HepG2 (cell line): ENCODE measurements at regions not wholly inside any gene's neighbourhood (a gene's known extent, or its start where the extent isn't known, plus 50 kb on each side); places are given as distances from the start of the nearest gene placed in this dataset.

Experiments
- ATAC-seq: fragments of 200-7000 bp; cut with Tn5 transposase; 3 replicates; pipeline ENCODE4 v1.9.1; 2020; ENCODE audit warnings: mild to moderate bottlenecking, moderate library complexity
- BruUV-seq: library from RNA; stranded (reverse); fragments of 400-500 nt; replicated peaks from 2 replicates; lab custom pipeline; 2021; lab: Mats Ljungman, UMichigan
- CTCF ChIA-PET: fragments of 300-600 bp; formaldehyde crosslinking; extraction: SDS; loops from one replicate; lab custom pipeline; 2021; ENCODE audit warnings: low total read pairs, inconsistent platforms, low intra/inter-chr PET ratio; lab: Yijun Ruan, JAX
- POLR2A ChIA-PET: fragments of 350-600 bp; sonication (Branson Sonifier 250); formaldehyde crosslinking; loops from one replicate; lab custom pipeline; 2020; ENCODE audit warnings: antibody characterized with exemption, inconsistent platforms; lab: Yijun Ruan, JAX
- DNase-seq: peaks from one replicate; pipeline ENCODE4 v3.0.0-alpha.2; 2015; ENCODE audit warnings: low spot score
- FAIRE-seq: peaks from 3 replicates; lab custom pipeline; 2011; peaks lifted over from hg19 to GRCh38; lab: Jason Lieb, UNC
- H2AFZ ChIP-seq: one replicate; pipeline ENCODE4 v1.6.1; 2011; ENCODE audit warnings: low read length, inconsistent platforms
- H3K27ac ChIP-seq: fragments of 300-600 bp; 3 replicates; pipeline ENCODE4 v1.8.0; 2011; ENCODE audit warnings: mixed run types, mild to moderate bottlenecking, mixed read lengths, low read length, inconsistent platforms; ENCODE audit not compliant: insufficient read depth; ENCODE audit errors: extremely low read length
- H3K27me3 ChIP-seq, 2 experiments: fragments of 200-600 bp in 1 of 2; 2 replicates in 1 of 2; 3 replicates in 1 of 2; pipeline versions ENCODE4 v1.6.0 to v1.8.0; 2011; ENCODE audit warnings: low read length in 2 of 2, mild to moderate bottlenecking in 2 of 2, moderate library complexity in 2 of 2, inconsistent platforms in 1 of 2; ENCODE audit not compliant: insufficient read depth in 2 of 2, control insufficient read depth in 1 of 2
- H3K36me3 ChIP-seq, 2 experiments: fragments of 200-600 bp in 1 of 2; replicated peaks in 1 of 2; 2 replicates in 1 of 2; 3 replicates in 1 of 2; pipeline versions ENCODE4 v1.5.1 to v1.8.0; 2011; ENCODE audit warnings: low read length in 2 of 2, inconsistent platforms in 1 of 2; ENCODE audit not compliant: insufficient read depth in 2 of 2, control insufficient read depth in 1 of 2
- H3K4me1 ChIP-seq: 2 replicates; pipeline ENCODE4 v1.5.1; 2012; ENCODE audit warnings: low read length, inconsistent platforms; ENCODE audit not compliant: insufficient read depth
- H3K4me2 ChIP-seq: 2 replicates; pipeline ENCODE4 v1.6.0; 2011; ENCODE audit warnings: low read depth, low read length, inconsistent platforms
- H3K4me3 ChIP-seq, 3 experiments: fragments of 200-600 bp in 1 of 3; sonication (generic), shearing (Covaris generic) in 1 of 3; replicated peaks in 1 of 3; 2 replicates each; pipeline ENCODE4 v1.5.1; 2011 to 2016; ENCODE audit warnings: low read length in 3 of 3, inconsistent platforms in 2 of 3, low read depth in 2 of 3, mild to moderate bottlenecking in 2 of 3, control low read depth in 1 of 3, mixed read lengths in 1 of 3; ENCODE audit not compliant: insufficient read depth in 1 of 3
- H3K79me2 ChIP-seq: one replicate; pipeline ENCODE4 v1.6.1; 2011; ENCODE audit warnings: low read length, inconsistent platforms; ENCODE audit not compliant: insufficient read depth
- H3K9ac ChIP-seq: 2 replicates; pipeline ENCODE4 v1.6.0; 2011; ENCODE audit warnings: mild to moderate bottlenecking, low read depth, low read length, inconsistent platforms; ENCODE audit not compliant: insufficient read depth
- H3K9me3 ChIP-seq: 2 replicates; pipeline ENCODE4 v1.5.1; 2012; ENCODE audit warnings: mild to moderate bottlenecking, low read length
- H4K20me1 ChIP-seq: 2 replicates; pipeline ENCODE4 v1.6.0; 2011; ENCODE audit warnings: inconsistent platforms, mild to moderate bottlenecking, low read length, moderate library complexity; ENCODE audit not compliant: insufficient read depth
- BRCA1 ChIP-seq: sonication (generic); formaldehyde crosslinking; IDR thresholded peaks from 2 replicates; pipeline ENCODE4 v1.4.0; 2020; ENCODE audit warnings: missing genetic modification reagents
- BRD4 ChIP-seq: sonication (generic); formaldehyde crosslinking; IDR thresholded peaks from 2 replicates; pipeline ENCODE4 v1.4.0; 2020; ENCODE audit warnings: missing genetic modification reagents
- CEBPG ChIP-seq: IDR thresholded peaks from 2 replicates; pipeline ENCODE4 v1.6.1; 2016
- EP300 ChIP-seq, 3 experiments: sonication (generic) in 1 of 3; formaldehyde crosslinking in 1 of 3; IDR thresholded peaks; 2 replicates each; pipeline versions ENCODE4 v1.5.1 to v1.6.1; 2011 to 2020; ENCODE audit warnings: low read depth in 2 of 3, low read length in 2 of 3, borderline replicate concordance in 1 of 3, improper control_type of control experiment in 1 of 3, mild to moderate bottlenecking in 1 of 3, missing genetic modification reagents in 1 of 3, moderate library complexity in 1 of 3
- FOXA3 ChIP-seq: IDR thresholded peaks from 2 replicates; pipeline ENCODE4 v1.6.1; 2016; ENCODE audit warnings: missing genetic modification reagents, missing compliant biosample characterization
- MBD4 ChIP-seq: IDR thresholded peaks from 2 replicates; pipeline ENCODE4 v1.6.1; 2012; ENCODE audit warnings: low read length, inconsistent platforms, borderline replicate concordance
- NFATC3 ChIP-seq: sonication (generic); formaldehyde crosslinking; IDR thresholded peaks from 2 replicates; pipeline ENCODE4 v1.5.1; 2020; ENCODE audit warnings: mild to moderate bottlenecking, missing genetic modification reagents
- NFRKB ChIP-seq: fragments of 450-650 bp; IDR thresholded peaks from 2 replicates; pipeline ENCODE4 v1.6.1; 2017
- SIX4 ChIP-seq: sonication (generic); formaldehyde crosslinking; IDR thresholded peaks from 2 replicates; pipeline ENCODE4 v1.4.0; 2020; ENCODE audit warnings: missing genetic modification reagents
- SSRP1 ChIP-seq: IDR thresholded peaks from 2 replicates; pipeline ENCODE4 v1.6.1; 2016; ENCODE audit warnings: control low read depth
- TEAD3 ChIP-seq: optimal IDR thresholded peaks from 2 replicates; pipeline ENCODE3; 2016; ENCODE audit warnings: borderline replicate concordance
- ZNF20 ChIP-seq: sonication (generic); formaldehyde crosslinking; IDR thresholded peaks from 2 replicates; pipeline ENCODE4 v1.4.0; 2020; ENCODE audit warnings: mild to moderate bottlenecking, moderate library complexity, missing genetic modification reagents
- ZNF256 ChIP-seq: sonication (generic); formaldehyde crosslinking; conservative IDR thresholded peaks from 2 replicates; pipeline ENCODE4 v1.4.0; 2020; ENCODE audit warnings: missing genetic modification reagents
- ZNF460 ChIP-seq: sonication (generic); formaldehyde crosslinking; IDR thresholded peaks from 2 replicates; pipeline ENCODE4 v1.5.1; 2020; ENCODE audit warnings: missing genetic modification reagents, mild to moderate bottlenecking, borderline replicate concordance
- ZNF543 ChIP-seq: sonication (generic); formaldehyde crosslinking; IDR thresholded peaks from 2 replicates; pipeline ENCODE4 v1.4.0; 2020; ENCODE audit warnings: mild to moderate bottlenecking, missing genetic modification reagents
- ZNF816 ChIP-seq: sonication (generic); formaldehyde crosslinking; IDR thresholded peaks from 2 replicates; pipeline ENCODE4 v1.8.0; 2022; ENCODE audit warnings: missing genetic modification reagents, mild to moderate bottlenecking, borderline replicate concordance
- ZNF878 ChIP-seq: sonication (generic); formaldehyde crosslinking; IDR thresholded peaks from 2 replicates; pipeline ENCODE4 v1.8.1; 2023; ENCODE audit warnings: mild to moderate bottlenecking, missing genetic modification reagents, moderate library complexity
- ZNF883 ChIP-seq: sonication (generic); formaldehyde crosslinking; IDR thresholded peaks from 2 replicates; pipeline ENCODE4 v1.5.1; 2020; ENCODE audit warnings: mild to moderate bottlenecking, missing genetic modification reagents; ENCODE audit errors: not compliant biosample characterization
- WGBS: methylation state at CpG from one replicate; pipeline ENCODE4 v1.1.6; 2017; ENCODE audit warnings: low lambda C conversion rate; 5-methylcytosine and 5-hydroxymethylcytosine counted together
- in situ Hi-C: cut with HindIII; loops from 2 replicates; pipeline ENCODE4 v1.10.0; 2017; ENCODE audit warnings: low pct_unique_long_range_greater_than_20kb; ENCODE audit not compliant: extremely low pct_ligation_motif_present
- intact Hi-C: fragments of 100-400 bp; cut with micrococcal nuclease; formaldehyde crosslinking; loops from one replicate; pipeline ENCODE4 v1.10.0; 2022; ENCODE audit not compliant: unreplicated experiment
- TF ChIP-seq, protein P1 (sequence below): sonication (generic); formaldehyde crosslinking; IDR thresholded peaks from 2 replicates; pipeline ENCODE4 v1.4.0; 2020; ENCODE audit warnings: missing genetic modification reagents
- TF ChIP-seq, protein P2 (sequence below): IDR thresholded peaks from 2 replicates; pipeline ENCODE4 v1.4.0; 2020; ENCODE audit warnings: mild to moderate bottlenecking, missing genetic modification reagents

DNA sequence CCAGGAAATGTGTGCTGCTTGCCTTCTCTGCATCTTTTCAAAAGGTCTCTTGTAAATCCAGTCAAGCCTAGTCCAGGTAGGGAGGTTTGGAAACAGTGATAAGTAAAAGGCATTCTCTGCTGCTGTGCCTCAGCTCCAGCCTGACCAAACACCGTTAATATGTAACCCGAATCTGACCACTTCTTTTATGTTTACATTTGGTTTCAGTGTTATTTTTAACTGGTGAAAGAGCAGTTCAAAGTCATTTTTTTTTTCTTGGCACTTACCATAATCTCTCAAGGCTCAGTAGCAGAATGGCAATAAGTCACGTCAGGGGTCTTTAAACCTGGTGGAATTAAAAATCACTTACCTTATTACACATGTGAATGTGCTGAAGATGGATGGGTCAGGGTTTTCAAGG, 216.8 kb downstream of the PTEN start:
- Histone ChIP-seq H3K79me2 (no peaks in the 10 kb centered on the region), H4K20me1 (no peaks in the 10 kb centered on the region), H3K4me3 (0 out of 6 replicates have a peak overlapping the region, but pooled peaks of 1 of the 3 experiments have one; percentile 25), H3K9ac (no peak overlapping the region), H3K9me3 (no peaks in the 10 kb centered on the region), H3K36me3 (no peaks in the 10 kb centered on the region), H3K4me1 (peaks cover 42% of the 10 kb centered on the region), H3K27ac (no peak overlapping the region), H3K27me3 (no peaks in the 10 kb centered on the region; a peak in 2 of 5 replicates), H2AFZ (no peak overlapping the region), H3K4me2 (peak overlapping the region; percentile 40)
- BruUV-seq: no TSS peak
- WGBS: 6% methylated on average over 3 of the region's 3 CpGs
- DNase-seq (peak; percentile 69), ATAC-seq (peak; percentile 99), FAIRE-seq (peak; percentile 97)
- ChIA-PET CTCF (no interaction called here), POLR2A (no interaction called here)
- intact Hi-C loops: loop anchor here (2.0 kb wide), 1 partner anchor 17 kb away; no protein-coding TSS in a partner anchor
- in situ Hi-C loops: no loop called here
- TF ChIP-seq ZNF883 (CRISPR knock-in tag) (no peak), FOXA3 (peak; percentile 69), CEBPG (CRISPR knock-in tag) (no peak), TEAD3 (CRISPR knock-in tag) (no peak), ZNF20 (CRISPR knock-in tag) (no peak), EP300 (IDR thresholded peaks at IDR 0.05; ENCODE audit: low read depth in 2 of 2, low read length in 2 of 2) (peak in 1 of 2 experiments; percentile 54; a peak in 1 of 4 replicates), EP300 (CRISPR knock-in tag; IDR thresholded peaks at IDR 0.05; ENCODE audit: borderline replicate concordance) (no peak), NFATC3 (CRISPR knock-in tag) (no peak), ZNF460 (CRISPR knock-in tag) (no peak), MBD4 (no peak), NFRKB (no peak), ZNF816 (CRISPR knock-in tag) (peak; percentile 24; the same call in 1 of the 2 replicates), SSRP1 (CRISPR knock-in tag) (no peak), BRCA1 (CRISPR knock-in tag) (no peak), BRD4 (no peak), ZNF878 (CRISPR knock-in tag) (0 out of 2 replicates have a peak, but pooled peaks have one; percentile 24), ZNF543 (no peak), SIX4 (CRISPR knock-in tag) (0 out of 2 replicates have a peak, but pooled peaks have one; percentile 45), ZNF256 (CRISPR knock-in tag) (no peak)
- TF ChIP-seq, protein P1, sequence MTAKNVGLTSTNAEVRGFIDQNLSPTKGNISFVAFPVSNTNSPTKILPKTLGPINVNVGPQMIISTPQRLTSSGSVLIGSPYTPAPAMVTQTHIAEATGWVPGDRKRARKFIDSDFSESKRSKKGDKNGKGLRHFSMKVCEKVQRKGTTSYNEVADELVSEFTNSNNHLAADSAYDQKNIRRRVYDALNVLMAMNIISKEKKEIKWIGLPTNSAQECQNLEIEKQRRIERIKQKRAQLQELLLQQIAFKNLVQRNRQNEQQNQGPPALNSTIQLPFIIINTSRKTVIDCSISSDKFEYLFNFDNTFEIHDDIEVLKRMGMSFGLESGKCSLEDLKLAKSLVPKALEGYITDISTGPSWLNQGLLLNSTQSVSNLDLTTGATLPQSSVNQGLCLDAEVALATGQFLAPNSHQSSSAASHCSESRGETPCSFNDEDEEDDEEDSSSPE: no peak
- TF ChIP-seq, protein P2, sequence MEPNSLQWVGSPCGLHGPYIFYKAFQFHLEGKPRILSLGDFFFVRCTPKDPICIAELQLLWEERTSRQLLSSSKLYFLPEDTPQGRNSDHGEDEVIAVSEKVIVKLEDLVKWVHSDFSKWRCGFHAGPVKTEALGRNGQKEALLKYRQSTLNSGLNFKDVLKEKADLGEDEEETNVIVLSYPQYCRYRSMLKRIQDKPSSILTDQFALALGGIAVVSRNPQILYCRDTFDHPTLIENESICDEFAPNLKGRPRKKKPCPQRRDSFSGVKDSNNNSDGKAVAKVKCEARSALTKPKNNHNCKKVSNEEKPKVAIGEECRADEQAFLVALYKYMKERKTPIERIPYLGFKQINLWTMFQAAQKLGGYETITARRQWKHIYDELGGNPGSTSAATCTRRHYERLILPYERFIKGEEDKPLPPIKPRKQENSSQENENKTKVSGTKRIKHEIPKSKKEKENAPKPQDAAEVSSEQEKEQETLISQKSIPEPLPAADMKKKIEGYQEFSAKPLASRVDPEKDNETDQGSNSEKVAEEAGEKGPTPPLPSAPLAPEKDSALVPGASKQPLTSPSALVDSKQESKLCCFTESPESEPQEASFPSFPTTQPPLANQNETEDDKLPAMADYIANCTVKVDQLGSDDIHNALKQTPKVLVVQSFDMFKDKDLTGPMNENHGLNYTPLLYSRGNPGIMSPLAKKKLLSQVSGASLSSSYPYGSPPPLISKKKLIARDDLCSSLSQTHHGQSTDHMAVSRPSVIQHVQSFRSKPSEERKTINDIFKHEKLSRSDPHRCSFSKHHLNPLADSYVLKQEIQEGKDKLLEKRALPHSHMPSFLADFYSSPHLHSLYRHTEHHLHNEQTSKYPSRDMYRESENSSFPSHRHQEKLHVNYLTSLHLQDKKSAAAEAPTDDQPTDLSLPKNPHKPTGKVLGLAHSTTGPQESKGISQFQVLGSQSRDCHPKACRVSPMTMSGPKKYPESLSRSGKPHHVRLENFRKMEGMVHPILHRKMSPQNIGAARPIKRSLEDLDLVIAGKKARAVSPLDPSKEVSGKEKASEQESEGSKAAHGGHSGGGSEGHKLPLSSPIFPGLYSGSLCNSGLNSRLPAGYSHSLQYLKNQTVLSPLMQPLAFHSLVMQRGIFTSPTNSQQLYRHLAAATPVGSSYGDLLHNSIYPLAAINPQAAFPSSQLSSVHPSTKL (CRISPR knock-in tag): peak; percentile 84
